Testis (tissue), 2 donors: ENCODE measurements at regions not wholly inside any gene's neighbourhood (a gene's known extent, or its start where the extent isn't known, plus 50 kb on each side); places are given as distances from the start of the nearest gene placed in this dataset.

Experiments used
- CTCF ChIP-seq, 3 experiments: fragments of 450-650 bp in 2 of 3; fragments of 200-600 bp in 1 of 3; sonication (generic) in 1 of 3; IDR thresholded peaks; one replicate each; pipeline ENCODE4 v1.5.1; 2016 to 2019; ENCODE audit warnings: antibody characterized with exemption in 3 of 3, mild to moderate bottlenecking in 2 of 3, moderate library complexity in 1 of 3
- POLR2A ChIP-seq: fragments of 450-650 bp; IDR thresholded peaks from one replicate; pipeline ENCODE4 v1.6.1; 2017; ENCODE audit warnings: antibody characterized with exemption, mild to moderate bottlenecking, moderate library complexity

- TF ChIP-seq POLR2A (no peak), CTCF (IDR thresholded peaks at IDR 0.05) (no peak)
Observed at GRCh38 chr17:14831491-14831890, 433.6 kb downstream of the PMP22 start.
